Fibroblast of lung (primary cell): ENCODE measurements at regions not wholly inside any gene's neighbourhood (a gene's known extent, or its start where the extent isn't known, plus 50 kb on each side); places are given as distances from the start of the nearest gene placed in this dataset.

Experiments used
- DNase-seq, 2 donors: peaks; one replicate each; pipeline versions ENCODE4 v3.0.0 to v3.0.0-alpha.2; 2010; ENCODE audit warnings: low read depth in 2 of 2
- H2AFZ ChIP-seq: 2 replicates; pipeline ENCODE4 v1.5.1; 2012; ENCODE audit warnings: low read length, control low read depth, inconsistent platforms
- H3K27ac ChIP-seq: 2 replicates; pipeline ENCODE4 v1.5.1; 2011; ENCODE audit warnings: low read length, control low read depth; ENCODE audit not compliant: insufficient read depth
- H3K27me3 ChIP-seq: 2 replicates; pipeline ENCODE4 v1.5.1; 2011; ENCODE audit warnings: mild to moderate bottlenecking, low read length; ENCODE audit not compliant: control insufficient read depth, insufficient read depth
- H3K36me3 ChIP-seq: 2 replicates; pipeline ENCODE4 v1.5.1; 2011; ENCODE audit warnings: low read length; ENCODE audit not compliant: control insufficient read depth, insufficient read depth
- H3K4me1 ChIP-seq: 2 replicates; pipeline ENCODE4 v1.5.1; 2011; ENCODE audit warnings: low read length; ENCODE audit not compliant: control insufficient read depth, insufficient read depth; ENCODE audit errors: extremely low read depth
- H3K4me2 ChIP-seq: 2 replicates; pipeline ENCODE4 v1.5.1; 2011; ENCODE audit warnings: low read length, control low read depth; ENCODE audit not compliant: insufficient read depth; ENCODE audit errors: extremely low read depth
- H3K4me3 ChIP-seq, 4 experiments: fragments of 200-600 bp in 1 of 4; sonication (generic) in 1 of 4; replicated peaks in 1 of 4; 2 replicates each; pipeline ENCODE4 v1.5.1; 2011 to 2016; ENCODE audit warnings: low read length in 4 of 4, low read depth in 3 of 4, mild to moderate bottlenecking in 3 of 4, control low read depth in 2 of 4, inconsistent platforms in 1 of 4, mixed read lengths in 1 of 4; ENCODE audit not compliant: insufficient read depth in 1 of 4; ENCODE audit errors: control extremely low read depth in 1 of 4
- H3K79me2 ChIP-seq: 2 replicates; pipeline ENCODE4 v1.5.1; 2012; ENCODE audit warnings: mild to moderate bottlenecking, low read length, inconsistent platforms; ENCODE audit not compliant: control insufficient read depth, insufficient read depth
- H3K9ac ChIP-seq: 2 replicates; pipeline ENCODE4 v1.5.1; 2011; ENCODE audit warnings: mild to moderate bottlenecking, low read length, control low read depth; ENCODE audit not compliant: insufficient read depth
- H3K9me3 ChIP-seq: 2 replicates; pipeline ENCODE4 v1.5.1; 2012; ENCODE audit warnings: low read depth, low read length; ENCODE audit not compliant: control insufficient read depth, insufficient read depth
- H4K20me1 ChIP-seq: 2 replicates; pipeline ENCODE4 v1.5.1; 2011; ENCODE audit warnings: low read length; ENCODE audit not compliant: control insufficient read depth, insufficient read depth; ENCODE audit errors: extremely low read depth
- CTCF ChIP-seq, 2 donors: IDR thresholded peaks in 1 of 2; conservative IDR thresholded peaks in 1 of 2; 1 replicate in 1 of 2; 2 replicates in 1 of 2; pipeline ENCODE4 v1.5.1; 2011 to 2012; ENCODE audit warnings: low read length in 2 of 2, control low read depth in 1 of 2, inconsistent platforms in 1 of 2, low read depth in 1 of 2, mild to moderate bottlenecking in 1 of 2
- EZH2 ChIP-seq: IDR thresholded peaks from 2 replicates; pipeline ENCODE4 v1.5.1; 2012; ENCODE audit warnings: low read length, control low read depth, mild to moderate bottlenecking; ENCODE audit errors: missing control alignments

GRCh38 chr9:90301277-90301653 lies 341.4 kb downstream of the DIRAS2 start:
- peaks cover 7% of the 10 kb centered on the region for H3K4me1 ChIP-seq
- H4K20me1 ChIP-seq: no peaks in the 10 kb centered on the region
- peak overlapping the region; percentile 80 for H3K27ac ChIP-seq
- H3K9me3 ChIP-seq: no peaks in the 10 kb centered on the region
- H3K27me3 ChIP-seq: no peaks in the 10 kb centered on the region
- no peaks in the 10 kb centered on the region for H3K36me3 ChIP-seq
- H3K79me2 ChIP-seq: no peaks in the 10 kb centered on the region
- H3K9ac ChIP-seq: peak overlapping the region; percentile 32
- H3K4me3 ChIP-seq: no peak overlapping the region
- peak; percentile 91 to 92 for DNase-seq
- TF ChIP-seq CTCF (conservative IDR thresholded peaks at IDR 0.05 in 1 of 2, IDR thresholded peaks at IDR 0.05 in 1 of 2; ENCODE audit: low read depth in 1 of 2, low read length in 2 of 2) (no peak), EZH2 (no peak)
- peak overlapping the region; percentile 75 for H2AFZ ChIP-seq
- peak overlapping the region; percentile 64 for H3K4me2 ChIP-seq

GRCh38 chr9:90303655-90304054 lies 339.0 kb downstream of the DIRAS2 start:
- H3K4me2 ChIP-seq: no peak overlapping the region
- H3K79me2 ChIP-seq: no peaks in the 10 kb centered on the region
- no peak overlapping the region for H2AFZ ChIP-seq
- H3K9me3 ChIP-seq: no peaks in the 10 kb centered on the region
- no peaks in the 10 kb centered on the region for H3K27me3 ChIP-seq
- H3K4me3 ChIP-seq: no peak overlapping the region
- DNase-seq: no peak
- no peak for TF ChIP-seq CTCF (conservative IDR thresholded peaks at IDR 0.05 in 1 of 2, IDR thresholded peaks at IDR 0.05 in 1 of 2; ENCODE audit: low read depth in 1 of 2, low read length in 2 of 2)
- H3K36me3 ChIP-seq: no peaks in the 10 kb centered on the region
- H3K4me1 ChIP-seq: peaks cover 7% of the 10 kb centered on the region
- no peak overlapping the region for H3K27ac ChIP-seq
- H3K9ac ChIP-seq: no peak overlapping the region
- H4K20me1 ChIP-seq: no peaks in the 10 kb centered on the region

GRCh38 chr9:90306158-90306557 lies 336.5 kb downstream of the DIRAS2 start:
- no peaks in the 10 kb centered on the region for H3K36me3 ChIP-seq
- H3K4me3 ChIP-seq: no peak overlapping the region
- no peaks in the 10 kb centered on the region for H4K20me1 ChIP-seq
- H3K9me3 ChIP-seq: no peaks in the 10 kb centered on the region
- no peak overlapping the region for H3K27ac ChIP-seq
- no peak overlapping the region for H3K9ac ChIP-seq
- DNase-seq: no peak
- H2AFZ ChIP-seq: no peak overlapping the region
- no peaks in the 10 kb centered on the region for H3K27me3 ChIP-seq
- TF ChIP-seq CTCF (conservative IDR thresholded peaks at IDR 0.05 in 1 of 2, IDR thresholded peaks at IDR 0.05 in 1 of 2; ENCODE audit: low read depth in 1 of 2, low read length in 2 of 2): no peak
- no peak for TF ChIP-seq EZH2
- no peaks in the 10 kb centered on the region for H3K79me2 ChIP-seq
- peaks cover 3% of the 10 kb centered on the region for H3K4me1 ChIP-seq
- H3K4me2 ChIP-seq: no peak overlapping the region
